ENCODE measurements at regions not wholly inside any gene's neighbourhood (a gene's known extent, or its start where the extent isn't known, plus 50 kb on each side); places are given as distances from the start of the nearest gene placed in this dataset.
"Not testable (repeated sequence)": the region's sequence is repeated elsewhere in the genome, so short reads cannot be mapped to it uniquely, and the experiment has no call there.

- Histone ChIP-seq H3K27me3 (ENCODE audit: control insufficient read depth, insufficient read depth, low read length) (peaks cover 5% of the 10 kb centered on the region), H3K4me1 (ENCODE audit: control insufficient read depth, low read depth, low read length) (peaks cover 6% of the 10 kb centered on the region), H3K4me3 (ENCODE audit: low read length) (no peak overlapping the region), H3K27ac (ENCODE audit: low read length) (no peak overlapping the region), H3K36me3 (ENCODE audit: control insufficient read depth, low read depth, low read length) (no peaks in the 10 kb centered on the region), H3K9ac (ENCODE audit: low read length) (no peak overlapping the region), H3K9me3 (ENCODE audit: control insufficient read depth, low read depth, low read length) (no peaks in the 10 kb centered on the region)
Measured at GRCh38 chr5:154542000-154542399, 64.0 kb upstream of the HAND1 start.

DNA sequence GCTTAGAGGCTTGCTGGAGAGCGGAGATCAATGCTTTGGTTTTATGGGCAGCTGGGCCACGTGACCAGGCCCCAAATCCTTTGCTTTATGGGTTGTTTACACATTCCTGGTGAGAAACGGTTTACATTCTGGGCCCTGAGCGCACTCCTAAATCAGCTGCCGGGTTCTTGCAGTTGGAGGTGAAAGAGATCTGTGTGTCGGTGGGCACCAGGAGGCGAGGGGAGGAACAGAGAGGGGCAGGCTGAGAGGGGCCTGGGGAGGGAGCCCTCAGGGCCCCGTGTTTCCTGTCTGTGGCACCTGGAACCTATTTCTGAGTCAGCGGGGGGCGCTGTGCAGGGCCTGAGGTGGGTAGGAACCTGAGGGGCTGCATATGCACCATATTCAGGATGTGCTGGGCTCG is 63.5 kb upstream of the HAND1 start:
- Histone ChIP-seq H3K27me3 (ENCODE audit: control insufficient read depth, insufficient read depth, low read length) (peaks cover 5% of the 10 kb centered on the region), H3K27ac (ENCODE audit: low read length) (no peak overlapping the region), H3K9ac (ENCODE audit: low read length) (no peak overlapping the region), H3K36me3 (ENCODE audit: control insufficient read depth, low read depth, low read length) (no peaks in the 10 kb centered on the region), H3K4me1 (ENCODE audit: control insufficient read depth, low read depth, low read length) (peaks cover 6% of the 10 kb centered on the region), H3K4me3 (ENCODE audit: low read length) (no peak overlapping the region), H3K9me3 (ENCODE audit: control insufficient read depth, low read depth, low read length) (no peaks in the 10 kb centered on the region)

GRCh38 chr5:154540600-154540999 is 62.6 kb upstream of the HAND1 start:
- no peak overlapping the region for H3K9ac ChIP-seq (ENCODE audit: low read length)
- peaks cover 5% of the 10 kb centered on the region for H3K27me3 ChIP-seq (ENCODE audit: control insufficient read depth, insufficient read depth, low read length)
- no peaks in the 10 kb centered on the region for H3K36me3 ChIP-seq (ENCODE audit: control insufficient read depth, low read depth, low read length)
- H3K4me3 ChIP-seq (ENCODE audit: low read length), result no peak overlapping the region
- peaks cover 6% of the 10 kb centered on the region for H3K4me1 ChIP-seq (ENCODE audit: control insufficient read depth, low read depth, low read length)
- H3K9me3 ChIP-seq (ENCODE audit: control insufficient read depth, low read depth, low read length), result no peaks in the 10 kb centered on the region
- no peak overlapping the region for H3K27ac ChIP-seq (ENCODE audit: low read length)

DNA sequence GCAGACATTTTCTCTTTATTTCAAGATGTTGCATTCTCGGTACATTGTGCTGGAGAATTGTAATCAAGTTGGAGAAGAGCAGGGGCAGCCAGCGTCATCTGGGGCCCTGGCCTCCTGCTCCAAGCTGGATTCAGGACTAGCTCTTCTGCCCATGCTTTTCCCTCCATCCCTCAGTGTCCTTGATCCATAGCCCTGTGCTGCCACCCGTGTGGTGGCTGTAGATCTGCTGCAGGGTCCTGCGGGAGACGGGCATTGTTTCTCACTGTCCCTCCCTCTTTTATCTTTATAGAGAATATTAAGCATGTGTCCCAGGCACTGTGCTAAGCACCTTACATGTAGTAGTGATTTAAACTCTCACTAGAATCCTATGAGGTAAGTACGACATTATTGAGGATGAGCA is 60.5 kb upstream of the HAND1 start:
- H3K27ac ChIP-seq (ENCODE audit: low read length), result no peak overlapping the region
- no peaks in the 10 kb centered on the region for H3K36me3 ChIP-seq (ENCODE audit: control insufficient read depth, low read depth, low read length)
- H3K4me3 ChIP-seq (ENCODE audit: low read length), result no peak overlapping the region
- H3K27me3 ChIP-seq (ENCODE audit: control insufficient read depth, insufficient read depth, low read length), result peaks cover 5% of the 10 kb centered on the region
- no peaks in the 10 kb centered on the region for H3K9me3 ChIP-seq (ENCODE audit: control insufficient read depth, low read depth, low read length)
- H3K9ac ChIP-seq (ENCODE audit: low read length), result no peak overlapping the region
- H3K4me1 ChIP-seq (ENCODE audit: control insufficient read depth, low read depth, low read length), result peaks cover 6% of the 10 kb centered on the region

DNA sequence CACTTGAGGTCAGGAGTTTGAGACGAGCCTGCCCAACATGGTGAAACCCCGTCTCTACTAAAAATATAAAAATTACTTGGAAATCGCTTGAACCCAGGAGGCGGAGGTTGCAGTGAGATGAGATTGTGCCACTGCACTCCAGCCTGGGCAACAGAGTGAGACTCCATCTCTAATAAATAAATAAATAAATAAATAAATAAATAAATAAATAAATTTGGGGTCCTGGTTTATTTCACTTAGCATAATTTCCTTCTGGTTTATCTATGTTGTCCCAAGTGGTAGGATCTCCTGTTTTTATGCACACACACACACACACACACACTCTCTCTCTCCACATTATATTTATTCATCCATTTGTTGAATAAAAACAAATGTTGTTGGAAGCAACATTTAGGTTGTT is 58.4 kb upstream of the HAND1 start:
- H3K27me3 ChIP-seq (ENCODE audit: control insufficient read depth, insufficient read depth, low read length); H3K4me3 ChIP-seq (ENCODE audit: low read length); H3K9me3 ChIP-seq (ENCODE audit: control insufficient read depth, low read depth, low read length); H3K9ac ChIP-seq (ENCODE audit: low read length); H3K36me3 ChIP-seq (ENCODE audit: control insufficient read depth, low read depth, low read length); H3K27ac ChIP-seq (ENCODE audit: low read length); H3K4me1 ChIP-seq (ENCODE audit: control insufficient read depth, low read depth, low read length): not testable (repeated sequence)

DNA sequence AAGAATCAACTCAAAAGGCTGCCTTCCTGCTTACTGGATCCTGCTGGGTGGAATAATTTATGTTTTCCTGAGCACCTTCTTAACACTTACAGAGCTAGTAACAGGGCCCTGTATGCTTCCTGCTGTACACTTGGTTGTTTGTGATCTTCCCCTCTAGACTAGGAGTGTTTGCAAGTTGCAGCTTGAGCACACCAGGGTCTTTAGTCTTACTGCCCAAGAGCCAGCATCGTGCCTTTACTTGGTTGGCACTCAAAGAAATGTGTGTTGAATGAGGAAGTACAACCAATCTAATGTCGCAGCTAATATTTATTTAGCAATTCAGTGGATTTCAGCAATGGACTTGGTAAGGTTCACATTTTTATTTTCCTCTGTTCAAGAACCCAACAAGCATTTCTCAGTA is 57.5 kb upstream of the HAND1 start:
- H3K36me3 ChIP-seq (ENCODE audit: control insufficient read depth, low read depth, low read length), result no peaks in the 10 kb centered on the region
- no peak overlapping the region for H3K9ac ChIP-seq (ENCODE audit: low read length)
- no peaks in the 10 kb centered on the region for H3K27me3 ChIP-seq (ENCODE audit: control insufficient read depth, insufficient read depth, low read length)
- H3K4me3 ChIP-seq (ENCODE audit: low read length), result no peak overlapping the region
- no peak overlapping the region for H3K27ac ChIP-seq (ENCODE audit: low read length)
- no peaks in the 10 kb centered on the region for H3K9me3 ChIP-seq (ENCODE audit: control insufficient read depth, low read depth, low read length)
- H3K4me1 ChIP-seq (ENCODE audit: control insufficient read depth, low read depth, low read length), result no peaks in the 10 kb centered on the region

- H3K27ac ChIP-seq (ENCODE audit: low read length), result no peak overlapping the region
- H3K36me3 ChIP-seq (ENCODE audit: control insufficient read depth, low read depth, low read length), result no peaks in the 10 kb centered on the region
- no peak overlapping the region for H3K9ac ChIP-seq (ENCODE audit: low read length)
- no peaks in the 10 kb centered on the region for H3K9me3 ChIP-seq (ENCODE audit: control insufficient read depth, low read depth, low read length)
- no peaks in the 10 kb centered on the region for H3K4me1 ChIP-seq (ENCODE audit: control insufficient read depth, low read depth, low read length)
- no peaks in the 10 kb centered on the region for H3K27me3 ChIP-seq (ENCODE audit: control insufficient read depth, insufficient read depth, low read length)
- H3K4me3 ChIP-seq (ENCODE audit: low read length), result no peak overlapping the region
Measured at GRCh38 chr5:154534457-154535050, 56.5 kb upstream of the HAND1 start.

- H3K9me3 ChIP-seq (ENCODE audit: control insufficient read depth, low read depth, low read length), result no peaks in the 10 kb centered on the region
- H3K9ac ChIP-seq (ENCODE audit: low read length), result no peak overlapping the region
- no peaks in the 10 kb centered on the region for H3K27me3 ChIP-seq (ENCODE audit: control insufficient read depth, insufficient read depth, low read length)
- no peaks in the 10 kb centered on the region for H3K4me1 ChIP-seq (ENCODE audit: control insufficient read depth, low read depth, low read length)
- no peaks in the 10 kb centered on the region for H3K36me3 ChIP-seq (ENCODE audit: control insufficient read depth, low read depth, low read length)
- H3K4me3 ChIP-seq (ENCODE audit: low read length), result no peak overlapping the region
- H3K27ac ChIP-seq (ENCODE audit: low read length), result no peak overlapping the region
Measured at GRCh38 chr5:154529282-154529681, 51.3 kb upstream of the HAND1 start.

DNA sequence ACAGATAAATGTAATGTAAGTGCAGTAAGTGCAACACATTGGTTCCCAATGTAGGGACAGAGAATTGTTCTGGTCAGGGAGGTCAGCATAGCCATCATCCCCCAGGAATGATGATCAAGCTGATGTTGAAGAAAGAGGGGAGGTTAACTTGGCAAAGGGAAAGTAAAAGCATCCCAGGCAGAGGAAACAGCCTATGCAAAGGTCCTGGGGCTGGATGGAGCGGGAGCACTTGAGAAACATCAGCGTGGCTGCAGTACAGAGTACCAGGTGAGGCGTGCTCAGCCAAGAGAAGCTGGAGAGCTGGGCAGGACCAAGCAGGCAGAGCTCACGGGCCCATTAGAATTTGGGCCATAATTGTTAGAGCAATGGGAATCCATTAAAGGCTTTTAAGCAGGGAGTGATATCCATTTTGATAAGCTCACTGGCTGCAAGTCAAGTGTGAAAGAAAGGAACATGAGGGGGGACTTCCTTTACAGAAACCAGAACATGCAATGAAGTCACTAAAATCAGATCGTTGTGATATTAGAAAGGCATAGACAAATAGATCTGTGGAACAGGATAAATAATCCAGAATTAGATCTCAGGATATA is 50.1 kb upstream of the HAND1 start:
- H3K4me1 ChIP-seq (ENCODE audit: control insufficient read depth, low read depth, low read length), result no peaks in the 10 kb centered on the region
- H3K36me3 ChIP-seq (ENCODE audit: control insufficient read depth, low read depth, low read length), result no peaks in the 10 kb centered on the region
- no peaks in the 10 kb centered on the region for H3K9me3 ChIP-seq (ENCODE audit: control insufficient read depth, low read depth, low read length)
- no peak overlapping the region for H3K27ac ChIP-seq (ENCODE audit: low read length)
- H3K27me3 ChIP-seq (ENCODE audit: control insufficient read depth, insufficient read depth, low read length), result peaks cover 5% of the 10 kb centered on the region
- H3K4me3 ChIP-seq (ENCODE audit: low read length), result no peak overlapping the region
- no peak overlapping the region for H3K9ac ChIP-seq (ENCODE audit: low read length)
